Endodermal cell (in vitro differentiated cells): ENCODE measurements at regions not wholly inside any gene's neighbourhood (a gene's known extent, or its start where the extent isn't known, plus 50 kb on each side); places are given as distances from the start of the nearest gene placed in this dataset.

Experiments
- DNase-seq: peaks from one replicate; pipeline ENCODE4 v3.0.0-alpha.2; 2017
- H3K27ac ChIP-seq: 2 replicates; pipeline ENCODE4 v1.5.1; 2013; ENCODE audit warnings: mild to moderate bottlenecking, low read depth, low read length, moderate library complexity
- H3K27me3 ChIP-seq: 2 replicates; pipeline ENCODE4 v1.6.1; 2013; ENCODE audit warnings: mild to moderate bottlenecking, low read length, moderate library complexity; ENCODE audit not compliant: insufficient read depth, control insufficient read depth, poor library complexity, severe bottlenecking
- H3K36me3 ChIP-seq: 2 replicates; pipeline ENCODE4 v1.7.0; 2013; ENCODE audit warnings: mild to moderate bottlenecking, low read length, moderate library complexity; ENCODE audit not compliant: control insufficient read depth, insufficient read depth
- H3K4me1 ChIP-seq: one replicate; pipeline ENCODE4 v1.7.0; 2013; ENCODE audit warnings: low read length; ENCODE audit not compliant: control insufficient read depth, insufficient read depth
- H3K4me3 ChIP-seq: 2 replicates; pipeline ENCODE4 v1.5.1; 2013; ENCODE audit warnings: mild to moderate bottlenecking, low read length, moderate library complexity
- H3K9ac ChIP-seq: 2 replicates; pipeline ENCODE4 v1.6.1; 2013; ENCODE audit warnings: mild to moderate bottlenecking, low read length, moderate library complexity; ENCODE audit not compliant: poor library complexity, severe bottlenecking; ENCODE audit errors: extremely low read depth
- H3K9me3 ChIP-seq: 2 replicates; pipeline ENCODE4 v1.6.1; 2013; ENCODE audit warnings: mild to moderate bottlenecking, low read length, moderate library complexity; ENCODE audit not compliant: control insufficient read depth
- H3K27ac Mint-ChIP-seq: 2 replicates; pipeline ENCODE4 v1.8.0; 2020; ENCODE audit warnings: mixed read lengths
- H3K27me3 Mint-ChIP-seq: 2 replicates; pipeline ENCODE4 v1.8.0; 2021; ENCODE audit warnings: mild to moderate bottlenecking, mixed read lengths; ENCODE audit not compliant: insufficient read depth
- H3K36me3 Mint-ChIP-seq: 2 replicates; pipeline ENCODE4 v1.8.0; 2020; ENCODE audit warnings: low read depth, mixed read lengths
- H3K4me1 Mint-ChIP-seq: 2 replicates; pipeline ENCODE4 v1.8.0; 2020; ENCODE audit warnings: mixed read lengths
- H3K4me3 Mint-ChIP-seq: 2 replicates; pipeline ENCODE4 v1.8.0; 2020; ENCODE audit warnings: mild to moderate bottlenecking, moderate library complexity, mixed read lengths
- H3K9me3 Mint-ChIP-seq: 2 replicates; pipeline ENCODE4 v1.8.0; 2020; ENCODE audit warnings: mild to moderate bottlenecking, mixed read lengths
- CTCF ChIP-seq: fragments of 200-600 bp; sonication (generic); conservative IDR thresholded peaks from 2 replicates; pipeline ENCODE4 v1.5.0; 2021; ENCODE audit warnings: antibody characterized with exemption, mild to moderate bottlenecking
- WGBS, 2 experiments: methylation state at CpG; one replicate each; pipeline versions ENCODE4 v1.1.5 to v1.1.7; 2013; ENCODE audit warnings: missing lambda C conversion rate in 2 of 2, mixed read lengths in 1 of 2; ENCODE audit not compliant: insufficient coverage in 1 of 2, insufficient read length in 1 of 2; 5-methylcytosine and 5-hydroxymethylcytosine counted together

- Mint-ChIP-seq H3K9me3 (peaks cover 13% of the 10 kb centered on the region), H3K4me3 (peak overlapping the region; percentile 5), H3K4me1 (peaks cover 70% of the 10 kb centered on the region), H3K27me3 (no peaks in the 10 kb centered on the region), H3K27ac (peak overlapping the region; percentile 85), H3K36me3 (no peaks in the 10 kb centered on the region)
- H3K4me3 ChIP-seq = no peak overlapping the region
- H3K27me3 ChIP-seq = no peaks in the 10 kb centered on the region
- H3K4me1 ChIP-seq = peaks cover 34% of the 10 kb centered on the region
- H3K9me3 ChIP-seq = peaks cover 16% of the 10 kb centered on the region
- H3K27ac ChIP-seq = no peak overlapping the region
- peak; percentile 73 for DNase-seq
- WGBS, 2 experiments = 71 to 79% methylated on average over 6 to 7 of the region's 7 CpGs
- TF ChIP-seq CTCF = no peak
- no peaks in the 10 kb centered on the region for H3K36me3 ChIP-seq
- no peak overlapping the region for H3K9ac ChIP-seq
Measured at GRCh38 chr18:57208047-57208446, 61.2 kb downstream of the BOD1L2 start.

GRCh38 chr18:57209713-57210106, 62.8 kb downstream of the BOD1L2 start:
- H3K4me1 Mint-ChIP-seq = peaks cover 74% of the 10 kb centered on the region
- H3K27ac Mint-ChIP-seq = peak overlapping the region; percentile 83
- H3K4me3 ChIP-seq = peak overlapping the region; percentile 63
- H3K36me3 ChIP-seq = no peaks in the 10 kb centered on the region
- peak overlapping the region; percentile 46 for H3K4me3 Mint-ChIP-seq
- H3K27ac ChIP-seq = no peak overlapping the region
- DNase-seq = no peak
- no peak for TF ChIP-seq CTCF
- no peak overlapping the region for H3K9ac ChIP-seq
- H3K27me3 ChIP-seq = no peaks in the 10 kb centered on the region
- peaks cover 34% of the 10 kb centered on the region for H3K4me1 ChIP-seq
- H3K9me3 Mint-ChIP-seq = peaks cover 5% of the 10 kb centered on the region
- peaks cover under 1% of the 10 kb centered on the region for H3K9me3 ChIP-seq
- 8 to 10% methylated on average over 5 to 10 of the region's 10 CpGs for WGBS, 2 experiments
- H3K27me3 Mint-ChIP-seq = no peaks in the 10 kb centered on the region
- H3K36me3 Mint-ChIP-seq = no peaks in the 10 kb centered on the region

- Histone ChIP-seq H3K27ac (no peak overlapping the region), H3K9ac (no peak overlapping the region), H3K36me3 (no peaks in the 10 kb centered on the region), H3K27me3 (no peaks in the 10 kb centered on the region), H3K9me3 (no peaks in the 10 kb centered on the region), H3K4me1 (peaks cover 34% of the 10 kb centered on the region), H3K4me3 (peak overlapping the region; percentile 63)
- H3K4me3 Mint-ChIP-seq = peak overlapping the region; percentile 46
- no peaks in the 10 kb centered on the region for H3K36me3 Mint-ChIP-seq
- TF ChIP-seq CTCF = no peak
- DNase-seq = peak; percentile 93
- peaks cover 72% of the 10 kb centered on the region for H3K4me1 Mint-ChIP-seq
- H3K27ac Mint-ChIP-seq = peak overlapping the region; percentile 83
- peaks cover under 1% of the 10 kb centered on the region for H3K9me3 Mint-ChIP-seq
- H3K27me3 Mint-ChIP-seq = no peaks in the 10 kb centered on the region
- 5 to 10% methylated on average over 5 to 11 of the region's 11 CpGs for WGBS, 2 experiments
Measured at GRCh38 chr18:57210107-57210715, 63.3 kb downstream of the BOD1L2 start.
